RWPE2 (cell line): ENCODE measurements at regions not wholly inside any gene's neighbourhood (a gene's known extent, or its start where the extent isn't known, plus 50 kb on each side); places are given as distances from the start of the nearest gene placed in this dataset.

Source experiments
- ATAC-seq: fragments of 200-7000 bp; cut with Tn5 transposase; 3 replicates; pipeline ENCODE4 v1.9.1; 2021; ENCODE audit warnings: low read depth
- DNase-seq: peaks from one replicate; pipeline ENCODE4 v3.0.0-alpha.2; 2020; ENCODE audit warnings: low spot score
- H3K27ac ChIP-seq: fragments of 450-650 bp; 2 replicates; pipeline ENCODE4 v1.5.1; 2017; ENCODE audit warnings: mild to moderate bottlenecking; ENCODE audit not compliant: poor library complexity, severe bottlenecking
- H3K27me3 ChIP-seq: fragments of 250-450 bp; sonication (Bioruptor Pico); 2 replicates; pipeline ENCODE4 v1.5.1; 2021; ENCODE audit warnings: mild to moderate bottlenecking, moderate library complexity; ENCODE audit not compliant: insufficient read depth, poor library complexity, severe bottlenecking
- H3K36me3 ChIP-seq: fragments of 250-450 bp; sonication (Bioruptor Pico); 2 replicates; pipeline ENCODE4 v1.5.1; 2020; ENCODE audit warnings: low read depth, mild to moderate bottlenecking, moderate library complexity
- H3K4me1 ChIP-seq: fragments of 250-450 bp; sonication (Bioruptor Pico); 2 replicates; pipeline ENCODE4 v1.5.1; 2021; ENCODE audit warnings: mild to moderate bottlenecking, moderate library complexity; ENCODE audit not compliant: insufficient read depth, poor library complexity, severe bottlenecking
- H3K4me3 ChIP-seq: fragments of 250-450 bp; sonication (Bioruptor Pico); 2 replicates; pipeline ENCODE4 v1.5.1; 2021; ENCODE audit warnings: mild to moderate bottlenecking, moderate library complexity; ENCODE audit not compliant: severe bottlenecking
- H3K9me3 ChIP-seq: fragments of 250-450 bp; sonication (Bioruptor Pico); 2 replicates; pipeline ENCODE4 v1.5.1; 2021; ENCODE audit warnings: mild to moderate bottlenecking, moderate library complexity; ENCODE audit not compliant: severe bottlenecking
- TF ChIP-seq, protein P1 (sequence below): fragments of 450-650 bp; IDR thresholded peaks from one replicate; pipeline ENCODE4 v1.5.1; 2017; ENCODE audit warnings: mild to moderate bottlenecking, moderate library complexity; ENCODE audit not compliant: poor library complexity, severe bottlenecking

DNA sequence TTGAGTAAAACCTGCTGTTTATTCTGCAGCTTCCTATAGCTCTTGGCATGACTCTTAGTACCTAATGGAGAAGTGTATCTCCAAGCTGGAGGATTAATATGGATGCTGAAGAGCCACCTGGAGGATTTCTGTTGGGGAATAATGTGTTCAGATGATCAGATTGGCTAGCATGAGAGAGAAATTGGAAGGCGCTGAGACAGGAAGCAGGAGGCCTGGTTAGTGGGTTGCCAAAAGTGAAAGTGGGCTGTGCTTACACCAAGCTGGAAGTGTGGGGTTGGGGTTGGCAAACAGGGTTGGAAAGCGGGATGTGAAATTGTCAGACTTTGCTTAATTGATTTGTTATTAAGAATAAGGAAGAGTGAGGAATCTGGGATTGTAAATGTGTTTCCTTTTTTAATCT is 111.8 kb upstream of the PLPP4 start:
- H3K4me3 ChIP-seq = no peak overlapping the region
- H3K36me3 ChIP-seq = no peaks in the 10 kb centered on the region
- no peak for ATAC-seq
- DNase-seq = no peak
- H3K4me1 ChIP-seq = no peaks in the 10 kb centered on the region
- H3K27me3 ChIP-seq = peaks cover 4% of the 10 kb centered on the region
- TF ChIP-seq, protein P1, sequence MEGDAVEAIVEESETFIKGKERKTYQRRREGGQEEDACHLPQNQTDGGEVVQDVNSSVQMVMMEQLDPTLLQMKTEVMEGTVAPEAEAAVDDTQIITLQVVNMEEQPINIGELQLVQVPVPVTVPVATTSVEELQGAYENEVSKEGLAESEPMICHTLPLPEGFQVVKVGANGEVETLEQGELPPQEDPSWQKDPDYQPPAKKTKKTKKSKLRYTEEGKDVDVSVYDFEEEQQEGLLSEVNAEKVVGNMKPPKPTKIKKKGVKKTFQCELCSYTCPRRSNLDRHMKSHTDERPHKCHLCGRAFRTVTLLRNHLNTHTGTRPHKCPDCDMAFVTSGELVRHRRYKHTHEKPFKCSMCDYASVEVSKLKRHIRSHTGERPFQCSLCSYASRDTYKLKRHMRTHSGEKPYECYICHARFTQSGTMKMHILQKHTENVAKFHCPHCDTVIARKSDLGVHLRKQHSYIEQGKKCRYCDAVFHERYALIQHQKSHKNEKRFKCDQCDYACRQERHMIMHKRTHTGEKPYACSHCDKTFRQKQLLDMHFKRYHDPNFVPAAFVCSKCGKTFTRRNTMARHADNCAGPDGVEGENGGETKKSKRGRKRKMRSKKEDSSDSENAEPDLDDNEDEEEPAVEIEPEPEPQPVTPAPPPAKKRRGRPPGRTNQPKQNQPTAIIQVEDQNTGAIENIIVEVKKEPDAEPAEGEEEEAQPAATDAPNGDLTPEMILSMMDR = no peak
- no peak overlapping the region for H3K27ac ChIP-seq
- H3K9me3 ChIP-seq = no peaks in the 10 kb centered on the region

DNA sequence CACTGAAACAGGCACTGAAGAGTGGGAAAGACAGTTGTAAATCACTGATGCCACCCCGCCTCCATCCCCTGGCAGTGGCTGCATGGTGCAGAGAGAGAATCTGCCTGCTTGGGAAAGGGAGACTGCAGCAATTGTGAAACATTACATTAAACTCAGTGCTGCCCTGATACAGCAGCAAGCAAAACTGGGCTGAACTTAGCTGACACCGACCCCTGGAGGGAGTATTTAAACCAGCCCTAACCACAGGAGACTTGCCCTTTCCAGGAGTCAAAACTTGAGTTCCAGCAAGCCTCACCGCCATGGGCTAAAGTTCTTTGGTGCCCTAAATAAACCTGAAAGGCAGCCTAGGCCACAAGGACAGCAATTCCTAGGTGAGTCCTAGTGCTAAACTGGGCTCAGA is 109.4 kb upstream of the PLPP4 start:
- peaks cover 4% of the 10 kb centered on the region for H3K27me3 ChIP-seq
- H3K27ac ChIP-seq = no peak overlapping the region
- no peak overlapping the region for H3K4me3 ChIP-seq
- DNase-seq = no peak
- no peak for ATAC-seq
- TF ChIP-seq, protein P1 = no peak
- H3K36me3 ChIP-seq = no peaks in the 10 kb centered on the region
- no peaks in the 10 kb centered on the region for H3K9me3 ChIP-seq
- H3K4me1 ChIP-seq = no peaks in the 10 kb centered on the region

DNA sequence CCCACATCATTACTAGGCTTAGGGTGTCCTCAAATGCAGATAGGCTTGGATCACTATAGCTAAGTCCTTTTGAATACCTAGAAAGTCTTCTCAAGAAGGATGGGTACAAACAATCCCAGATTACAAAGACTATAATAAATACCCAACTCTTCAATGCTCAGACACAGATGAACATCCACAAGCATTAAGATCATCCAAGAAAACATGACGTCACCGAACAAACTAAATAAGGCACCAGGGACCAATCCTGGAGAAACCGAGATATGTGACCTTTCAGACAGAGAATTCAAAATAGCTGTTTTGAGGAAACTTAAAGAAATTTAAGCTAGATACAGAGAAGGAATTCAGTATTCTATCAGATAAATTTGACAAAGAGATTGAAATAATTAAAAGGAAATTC is 108.0 kb upstream of the PLPP4 start:
- ATAC-seq = no peak

DNA sequence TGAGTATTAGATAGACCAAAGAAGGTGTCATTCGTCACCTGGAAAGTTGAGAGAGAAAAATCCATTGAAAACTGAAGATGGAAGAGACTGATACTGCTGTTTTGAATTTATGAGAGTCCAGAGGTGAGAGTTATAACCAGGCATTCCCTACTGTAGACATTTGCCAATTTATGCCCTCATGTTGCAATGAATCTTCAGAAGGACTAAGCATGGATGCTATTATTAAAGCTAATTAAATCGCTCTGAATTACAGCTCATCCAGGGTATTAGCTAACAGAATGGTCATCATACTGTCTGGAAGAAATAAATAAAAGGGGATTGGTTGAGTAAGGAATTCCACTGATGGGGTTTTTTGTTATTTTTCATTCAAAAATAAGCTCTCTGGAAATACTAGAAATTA is 101.6 kb upstream of the PLPP4 start:
- Histone ChIP-seq H3K4me1 (no peaks in the 10 kb centered on the region), H3K27me3 (no peaks in the 10 kb centered on the region), H3K4me3 (no peak overlapping the region), H3K9me3 (no peaks in the 10 kb centered on the region), H3K36me3 (no peaks in the 10 kb centered on the region), H3K27ac (no peak overlapping the region)
- ATAC-seq = no peak
- DNase-seq = no peak
- TF ChIP-seq, protein P1 = no peak

More for the DNA sequence above, 108.0 kb upstream of the PLPP4 start:
- Histone ChIP-seq H3K27ac (no peak overlapping the region), H3K9me3 (no peaks in the 10 kb centered on the region), H3K4me3 (no peak overlapping the region), H3K36me3 (no peaks in the 10 kb centered on the region), H3K27me3 (peaks cover 4% of the 10 kb centered on the region), H3K4me1 (no peaks in the 10 kb centered on the region)
- DNase-seq = no peak
- TF ChIP-seq, protein P1 = no peak

DNA sequence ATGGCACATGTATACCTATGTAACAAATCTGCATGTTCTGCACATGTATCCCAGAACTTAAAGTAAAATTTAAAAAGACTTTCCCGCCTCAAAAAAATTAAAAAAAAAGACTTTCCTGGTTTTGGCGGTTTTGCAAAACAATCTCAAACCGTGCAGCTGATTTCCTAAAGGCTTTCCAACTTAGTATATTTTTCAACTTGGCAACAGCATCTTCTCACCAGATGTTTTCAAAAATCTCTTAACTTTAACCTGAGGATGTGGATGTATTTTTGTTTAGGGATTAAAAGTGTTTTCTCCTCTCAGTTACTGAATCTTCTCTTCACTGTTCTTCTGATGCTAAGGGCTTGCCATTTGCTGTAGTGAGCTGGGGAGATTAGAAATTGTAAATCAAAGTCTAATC is 96.5 kb upstream of the PLPP4 start:
- Histone ChIP-seq H3K9me3 (no peaks in the 10 kb centered on the region), H3K4me1 (peaks cover 3% of the 10 kb centered on the region), H3K27ac (no peak overlapping the region), H3K36me3 (no peaks in the 10 kb centered on the region), H3K4me3 (no peak overlapping the region), H3K27me3 (no peaks in the 10 kb centered on the region)
- ATAC-seq (no peak), DNase-seq (no peak)
- TF ChIP-seq, protein P1 = no peak
